NCI-H2029 (cell line): ENCODE measurements at regions not wholly inside any gene's neighbourhood (a gene's known extent, or its start where the extent isn't known, plus 50 kb on each side); places are given as distances from the start of the nearest gene placed in this dataset.

Experiments
- DNase-seq: peaks from one replicate; lab custom pipeline; 2025; lab: John Stamatoyannopoulos, UW

GRCh38 chr1:22221233-22221780 lies 78.4 kb upstream of the WNT4 start:
- no peak for DNase-seq

GRCh38 chr1:22222723-22223122 lies 79.8 kb upstream of the WNT4 start:
- DNase-seq = no peak

GRCh38 chr1:22223176-22223575 lies 80.3 kb upstream of the WNT4 start:
- no peak for DNase-seq

- no peak for DNase-seq
These were observed 81.2 kb upstream of the WNT4 start for GRCh38 chr1:22224091-22224490.

GRCh38 chr1:22224631-22225030 lies 81.7 kb upstream of the WNT4 start:
- DNase-seq = no peak

- no peak for DNase-seq
These were observed 83.1 kb upstream of the WNT4 start for GRCh38 chr1:22225858-22226589.

- no peak for DNase-seq
These were observed 85.2 kb upstream of the WNT4 start for GRCh38 chr1:22228074-22228473.

- no peak for DNase-seq
These were observed 85.6 kb upstream of the WNT4 start for GRCh38 chr1:22228505-22228911.

GRCh38 chr1:22229379-22229778 lies 86.5 kb upstream of the WNT4 start:
- no peak for DNase-seq

GRCh38 chr1:22231068-22231593 lies 88.2 kb upstream of the WNT4 start:
- no peak for DNase-seq

- DNase-seq = no peak
These were observed 89.2 kb upstream of the WNT4 start for GRCh38 chr1:22231995-22232690.

- no peak for DNase-seq
These were observed 90.3 kb upstream of the WNT4 start for GRCh38 chr1:22233222-22233621.

GRCh38 chr1:22234476-22235030 lies 91.7 kb upstream of the WNT4 start:
- DNase-seq = no peak

- DNase-seq = no peak
These were observed 93.3 kb upstream of the WNT4 start for GRCh38 chr1:22236166-22236565.

GRCh38 chr1:22236900-22237299 lies 94.0 kb upstream of the WNT4 start:
- no peak for DNase-seq

GRCh38 chr1:22237433-22238093 lies 94.7 kb upstream of the WNT4 start:
- DNase-seq = no peak

GRCh38 chr1:22238356-22239224 lies 95.7 kb upstream of the WNT4 start:
- no peak for DNase-seq

- DNase-seq = no peak
These were observed 96.5 kb upstream of the WNT4 start for GRCh38 chr1:22239378-22239777.

- DNase-seq = no peak
These were observed 98.4 kb upstream of the WNT4 start for GRCh38 chr1:22241250-22241649.

- no peak for DNase-seq
These were observed 98.9 kb upstream of the WNT4 start for GRCh38 chr1:22241811-22242210.

GRCh38 chr1:22245100-22245650 lies 102.3 kb upstream of the WNT4 start:
- DNase-seq = no peak
